Trophoblast cell (in vitro differentiated cells and primary cell): ENCODE measurements at regions not wholly inside any gene's neighbourhood (a gene's known extent, or its start where the extent isn't known, plus 50 kb on each side); places are given as distances from the start of the nearest gene placed in this dataset.

Experiments
- DNase-seq, 2 donors: peaks; one replicate each; pipeline ENCODE4 v3.0.0-alpha.2; 2016
- H2AFZ ChIP-seq: 2 replicates; pipeline ENCODE4 v1.6.1; 2013; ENCODE audit warnings: low read length, moderate library complexity, mild to moderate bottlenecking; ENCODE audit not compliant: insufficient read depth, poor library complexity
- H2AK5ac ChIP-seq: 2 replicates; pipeline ENCODE4 v1.6.1; 2013; ENCODE audit warnings: mild to moderate bottlenecking, low read length
- H2BK120ac ChIP-seq: 2 replicates; pipeline ENCODE4 v1.6.1; 2013; ENCODE audit warnings: low read length, mild to moderate bottlenecking, moderate library complexity; ENCODE audit not compliant: insufficient read depth, poor library complexity
- H2BK12ac ChIP-seq: 2 replicates; pipeline ENCODE4 v1.6.1; 2013; ENCODE audit warnings: mild to moderate bottlenecking, low read length, moderate library complexity
- H2BK5ac ChIP-seq: 2 replicates; pipeline ENCODE4 v1.6.1; 2013; ENCODE audit warnings: low read length, low read depth, moderate library complexity, mild to moderate bottlenecking; ENCODE audit not compliant: poor library complexity
- H3K14ac ChIP-seq: 2 replicates; pipeline ENCODE4 v1.6.1; 2013; ENCODE audit warnings: mild to moderate bottlenecking, low read length
- H3K18ac ChIP-seq: 2 replicates; pipeline ENCODE4 v1.6.1; 2013; ENCODE audit warnings: mild to moderate bottlenecking, low read length
- H3K23ac ChIP-seq: 2 replicates; pipeline ENCODE4 v1.6.1; 2013; ENCODE audit warnings: low read length
- H3K27ac ChIP-seq: 2 replicates; pipeline ENCODE4 v1.5.1; 2013; ENCODE audit warnings: low read depth, mild to moderate bottlenecking, inconsistent platforms, low read length, moderate library complexity
- H3K27me3 ChIP-seq: 2 replicates; pipeline ENCODE4 v1.6.1; 2013; ENCODE audit warnings: inconsistent platforms, mild to moderate bottlenecking, low read length, moderate library complexity; ENCODE audit not compliant: insufficient read depth
- H3K36me3 ChIP-seq, 2 experiments: 1 replicate in 1 of 2; 2 replicates in 1 of 2; pipeline ENCODE4 v1.6.1; 2013; ENCODE audit warnings: low read length in 2 of 2, mild to moderate bottlenecking in 2 of 2, moderate library complexity in 1 of 2; ENCODE audit not compliant: insufficient read depth in 2 of 2, control insufficient read depth in 1 of 2
- H3K4ac ChIP-seq: 2 replicates; pipeline ENCODE4 v1.6.1; 2013; ENCODE audit warnings: low read depth, mild to moderate bottlenecking, low read length, moderate library complexity
- H3K4me1 ChIP-seq, 2 experiments: 1 replicate in 1 of 2; 2 replicates in 1 of 2; pipeline ENCODE4 v1.6.1; 2013; ENCODE audit warnings: low read length in 2 of 2, mild to moderate bottlenecking in 2 of 2, moderate library complexity in 1 of 2; ENCODE audit not compliant: insufficient read depth in 2 of 2, control insufficient read depth in 1 of 2
- H3K4me2 ChIP-seq: 2 replicates; pipeline ENCODE4 v1.6.1; 2013; ENCODE audit warnings: inconsistent platforms, mild to moderate bottlenecking, low read length, moderate library complexity
- H3K4me3 ChIP-seq: 2 replicates; pipeline ENCODE4 v1.5.1; 2013; ENCODE audit warnings: mild to moderate bottlenecking, low read depth, low read length, inconsistent platforms
- H3K79me1 ChIP-seq: one replicate; pipeline ENCODE4 v1.6.1; 2013; ENCODE audit warnings: low read length
- H3K79me2 ChIP-seq: 2 replicates; pipeline ENCODE4 v1.6.1; 2013; ENCODE audit warnings: low read length, mild to moderate bottlenecking; ENCODE audit not compliant: control insufficient read depth, insufficient read depth, poor library complexity
- H3K9ac ChIP-seq: 2 replicates; pipeline ENCODE4 v1.6.1; 2013; ENCODE audit warnings: mild to moderate bottlenecking, low read length
- H3K9me3 ChIP-seq: 2 replicates; pipeline ENCODE4 v1.6.1; 2013; ENCODE audit warnings: low read depth, mild to moderate bottlenecking, control low read depth, inconsistent platforms, low read length; ENCODE audit not compliant: insufficient read depth
- H4K12ac ChIP-seq: 2 replicates; pipeline ENCODE4 v1.6.1; 2013; ENCODE audit warnings: low read depth, mild to moderate bottlenecking, low read length, moderate library complexity
- H4K8ac ChIP-seq: 2 replicates; pipeline ENCODE4 v1.6.1; 2013; ENCODE audit warnings: low read depth, mild to moderate bottlenecking, low read length, moderate library complexity
- H4K91ac ChIP-seq: one replicate; pipeline ENCODE4 v1.6.1; 2013; ENCODE audit warnings: low read depth, mild to moderate bottlenecking, low read length, moderate library complexity
- WGBS: extraction: QIAGEN DNeasy Blood & Tissue Kit; methylation state at CpG from one replicate; pipeline ENCODE4 v1.1.7; 2013; ENCODE audit warnings: missing lambda C conversion rate; ENCODE audit not compliant: insufficient read length, insufficient coverage; ENCODE audit errors: extremely low coverage; 5-methylcytosine and 5-hydroxymethylcytosine counted together

DNA sequence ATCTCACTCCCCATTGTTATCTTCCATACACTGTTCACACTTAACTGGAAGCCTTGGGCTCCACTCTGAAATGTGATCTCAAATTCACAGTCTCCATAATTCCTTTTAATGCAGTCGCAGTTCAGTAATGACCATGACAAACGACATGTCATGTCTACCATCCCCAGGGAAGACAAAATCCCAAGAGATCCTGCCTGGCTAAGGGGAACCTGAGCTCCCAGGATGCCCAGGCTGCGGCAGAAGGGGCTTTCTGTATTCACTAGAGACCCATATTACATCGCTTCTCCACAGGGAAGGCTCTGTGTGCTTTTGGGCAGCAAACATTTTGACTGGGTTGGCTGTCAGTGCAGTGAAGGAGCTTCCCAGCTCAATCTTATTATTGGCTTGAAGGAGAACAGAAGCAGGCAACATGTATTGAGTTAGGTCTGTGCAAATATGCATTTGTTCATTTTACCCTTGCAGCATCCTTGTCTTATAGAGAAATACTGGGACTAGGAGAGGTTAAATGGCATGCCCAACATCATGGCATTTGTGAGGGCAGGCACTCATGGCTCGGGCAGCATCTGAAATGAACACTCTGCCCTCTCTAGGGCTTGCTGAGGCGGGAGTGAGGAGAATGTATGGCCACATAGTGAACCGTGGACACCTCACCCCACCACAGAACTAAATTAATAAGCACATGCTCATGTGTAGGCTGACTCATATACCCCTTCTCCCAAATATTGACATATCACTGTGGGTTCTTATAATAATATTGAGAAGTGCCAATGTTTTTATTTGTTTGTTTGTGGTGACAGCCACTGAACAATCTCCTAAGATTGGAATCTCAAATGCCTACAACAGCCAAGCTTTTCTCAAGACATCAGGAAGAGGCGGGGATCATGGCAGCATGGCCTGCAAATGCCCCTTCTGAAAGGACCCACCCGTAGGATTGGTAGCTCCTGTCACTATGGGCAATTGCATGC, 141.6 kb upstream of the FOXB1 start:
- no CpG with 5 or more reads among the region's 9 CpGs for WGBS
- Histone ChIP-seq H3K4ac (no peak overlapping the region), H3K4me2 (no peak overlapping the region), H3K79me1 (no peaks in the 10 kb centered on the region), H3K4me3 (no peak overlapping the region), H3K4me1 (no peaks in the 10 kb centered on the region), H3K18ac (no peak overlapping the region), H3K9ac (no peak overlapping the region), H3K27ac (no peak overlapping the region), H3K14ac (no peak overlapping the region), H3K79me2 (no peaks in the 10 kb centered on the region), H4K91ac (no peak overlapping the region), H2BK12ac (no peak overlapping the region), H2AFZ (no peak overlapping the region), H3K36me3 (no peaks in the 10 kb centered on the region), H2BK5ac (no peak overlapping the region), H2BK120ac (no peak overlapping the region), H4K12ac (no peak overlapping the region), H3K27me3 (no peaks in the 10 kb centered on the region), H3K23ac (no peak overlapping the region), H2AK5ac (no peak overlapping the region), H3K9me3 (no peaks in the 10 kb centered on the region), H4K8ac (no peak overlapping the region)
- DNase-seq: no peak

DNA sequence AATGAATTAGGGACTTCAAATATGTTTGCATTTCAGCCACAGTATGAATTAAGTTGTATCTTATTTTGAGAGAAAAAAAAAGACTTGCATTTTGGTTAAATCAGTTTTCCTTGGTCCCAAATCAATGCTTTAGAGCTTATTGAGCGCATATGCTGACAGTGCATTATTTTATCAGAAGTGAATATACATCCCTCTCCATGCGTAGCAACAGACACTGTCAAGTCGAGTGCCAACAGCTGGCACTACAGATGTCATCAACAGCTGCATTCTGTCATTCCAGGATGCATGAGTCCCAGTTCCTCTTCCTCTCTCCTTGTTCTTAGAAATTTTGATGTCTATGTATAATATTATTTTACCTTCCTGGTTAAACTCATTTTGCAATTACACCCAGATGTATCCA, 156.1 kb upstream of the FOXB1 start:
- no peak overlapping the region for H4K8ac ChIP-seq
- H3K4me3 ChIP-seq: no peak overlapping the region
- H2BK5ac ChIP-seq: no peak overlapping the region
- H3K9ac ChIP-seq: no peak overlapping the region
- no peak overlapping the region for H3K18ac ChIP-seq
- H2BK12ac ChIP-seq: no peak overlapping the region
- no peak overlapping the region for H3K4me2 ChIP-seq
- no peaks in the 10 kb centered on the region for H3K79me1 ChIP-seq
- no peak overlapping the region for H2BK120ac ChIP-seq
- H3K4ac ChIP-seq: no peak overlapping the region
- no peaks in the 10 kb centered on the region for H3K36me3 ChIP-seq
- H3K23ac ChIP-seq: no peak overlapping the region
- H2AK5ac ChIP-seq: no peak overlapping the region
- no peak for DNase-seq
- no peak overlapping the region for H4K12ac ChIP-seq
- H3K4me1 ChIP-seq: no peaks in the 10 kb centered on the region
- no peak overlapping the region for H2AFZ ChIP-seq
- H3K27me3 ChIP-seq: no peaks in the 10 kb centered on the region
- H3K79me2 ChIP-seq: no peaks in the 10 kb centered on the region
- WGBS: no CpG with 5 or more reads among the region's 3 CpGs
- H3K9me3 ChIP-seq: no peaks in the 10 kb centered on the region
- H3K14ac ChIP-seq: no peak overlapping the region
- H3K27ac ChIP-seq: no peak overlapping the region
- no peak overlapping the region for H4K91ac ChIP-seq

DNA sequence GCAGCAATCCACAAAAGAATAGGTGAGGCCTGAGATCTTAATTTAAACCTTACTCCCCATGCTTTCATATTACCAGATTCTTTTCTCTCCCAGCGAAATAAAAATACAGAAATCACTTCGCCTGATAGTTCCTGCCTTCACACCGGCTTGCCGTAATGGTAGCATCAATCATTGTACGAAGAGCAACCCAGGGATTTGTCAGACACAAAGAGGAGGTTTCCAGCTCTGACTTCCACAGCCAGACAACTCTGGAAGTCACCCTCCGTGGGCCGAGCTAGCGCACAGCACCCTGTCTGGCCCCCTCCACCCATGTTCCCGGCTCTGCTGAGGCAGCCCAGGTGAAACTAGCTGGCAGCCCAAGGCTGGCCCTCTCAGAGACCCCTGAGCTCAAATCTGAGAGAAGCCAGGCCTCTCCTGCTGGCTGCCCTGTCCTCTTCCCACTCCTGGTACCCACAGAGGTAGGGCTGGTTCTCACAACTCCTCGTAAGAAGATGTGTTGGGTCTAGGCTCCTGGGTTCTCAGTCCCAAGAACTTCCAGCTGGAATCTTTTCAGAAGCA, 156.9 kb upstream of the BNIP2 start:
- H4K8ac ChIP-seq: no peak overlapping the region
- H2BK120ac ChIP-seq: no peak overlapping the region
- DNase-seq: no peak
- H2AK5ac ChIP-seq: no peak overlapping the region
- no peaks in the 10 kb centered on the region for H3K79me1 ChIP-seq
- H4K12ac ChIP-seq: no peak overlapping the region
- H3K36me3 ChIP-seq: no peaks in the 10 kb centered on the region
- H3K4ac ChIP-seq: no peak overlapping the region
- no peaks in the 10 kb centered on the region for H3K27me3 ChIP-seq
- no peak overlapping the region for H3K27ac ChIP-seq
- no peak overlapping the region for H3K4me3 ChIP-seq
- no peak overlapping the region for H2AFZ ChIP-seq
- H3K9ac ChIP-seq: no peak overlapping the region
- no peaks in the 10 kb centered on the region for H3K9me3 ChIP-seq
- no peak overlapping the region for H2BK12ac ChIP-seq
- no CpG with 5 or more reads among the region's 10 CpGs for WGBS
- no peak overlapping the region for H4K91ac ChIP-seq
- H3K4me1 ChIP-seq: no peaks in the 10 kb centered on the region
- H3K79me2 ChIP-seq: no peaks in the 10 kb centered on the region
- no peak overlapping the region for H3K14ac ChIP-seq
- H3K18ac ChIP-seq: no peak overlapping the region
- H3K4me2 ChIP-seq: no peak overlapping the region
- no peak overlapping the region for H3K23ac ChIP-seq
- no peak overlapping the region for H2BK5ac ChIP-seq

DNA sequence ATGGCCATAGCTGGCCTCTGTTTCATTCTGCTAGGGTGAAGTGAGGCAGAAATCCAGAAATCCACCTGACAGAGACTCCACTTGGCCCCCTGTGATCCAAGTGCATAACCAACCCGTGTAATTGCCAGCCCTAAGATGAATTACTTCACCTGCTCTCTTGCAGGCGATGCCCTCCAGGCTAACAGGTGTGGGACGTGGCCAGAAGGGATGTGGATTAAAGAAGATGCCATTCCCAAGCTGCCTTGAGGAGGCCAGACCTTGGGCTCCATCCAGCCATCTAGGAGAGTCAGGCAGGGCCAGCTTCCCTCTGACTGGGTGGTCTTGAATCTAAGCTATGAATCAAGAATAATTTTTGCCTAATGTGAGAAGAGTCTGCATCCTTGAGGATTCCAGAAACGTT, 154.5 kb upstream of the BNIP2 start:
- H3K27me3 ChIP-seq: no peaks in the 10 kb centered on the region
- H3K79me1 ChIP-seq: no peaks in the 10 kb centered on the region
- H4K12ac ChIP-seq: no peak overlapping the region
- no CpG with 5 or more reads among the region's 4 CpGs for WGBS
- no peaks in the 10 kb centered on the region for H3K4me1 ChIP-seq
- H3K18ac ChIP-seq: no peak overlapping the region
- no peak overlapping the region for H3K27ac ChIP-seq
- no peak overlapping the region for H3K23ac ChIP-seq
- H3K4me3 ChIP-seq: no peak overlapping the region
- H3K4me2 ChIP-seq: no peak overlapping the region
- H3K36me3 ChIP-seq: no peaks in the 10 kb centered on the region
- H3K4ac ChIP-seq: no peak overlapping the region
- no peaks in the 10 kb centered on the region for H3K79me2 ChIP-seq
- no peak overlapping the region for H3K14ac ChIP-seq
- H4K8ac ChIP-seq: no peak overlapping the region
- no peak overlapping the region for H2BK12ac ChIP-seq
- DNase-seq: no peak
- H2AK5ac ChIP-seq: no peak overlapping the region
- H2BK120ac ChIP-seq: no peak overlapping the region
- H4K91ac ChIP-seq: no peak overlapping the region
- H3K9ac ChIP-seq: no peak overlapping the region
- no peak overlapping the region for H2BK5ac ChIP-seq
- H2AFZ ChIP-seq: no peak overlapping the region
- no peaks in the 10 kb centered on the region for H3K9me3 ChIP-seq
